GM23248 (cell line): ENCODE measurements at regions not wholly inside any gene's neighbourhood (a gene's known extent, or its start where the extent isn't known, plus 50 kb on each side); places are given as distances from the start of the nearest gene placed in this dataset.
A peak's percentile ranks its signal among the peaks of the same experiment; 100 is the strongest.

Source experiments
- DNase-seq: peaks from one replicate; pipeline ENCODE4 v3.0.0-alpha.2; 2015
- H2AFZ ChIP-seq: fragments of 200-600 bp; sonication (generic); 2 replicates; pipeline ENCODE4 v1.6.1; 2016; ENCODE audit warnings: antibody characterized with exemption
- H3F3A ChIP-seq: fragments of 200-600 bp; sonication (generic); 2 replicates; pipeline ENCODE4 v1.6.1; 2016; ENCODE audit warnings: mild to moderate bottlenecking, antibody characterized with exemption, mixed run types; ENCODE audit not compliant: insufficient read depth
- H3K27ac ChIP-seq: fragments of 200-600 bp; sonication (generic); 2 replicates; pipeline ENCODE4 v1.5.1; 2016; ENCODE audit warnings: mild to moderate bottlenecking
- H3K27me3 ChIP-seq: fragments of 200-600 bp; sonication (generic); replicated peaks from 2 replicates; pipeline ENCODE4 v1.6.1; 2016; ENCODE audit warnings: mild to moderate bottlenecking; ENCODE audit not compliant: insufficient read depth
- H3K36me3 ChIP-seq: fragments of 200-600 bp; sonication (generic); 2 replicates; pipeline ENCODE4 v1.6.1; 2016; ENCODE audit warnings: low read depth, mild to moderate bottlenecking
- H3K4me1 ChIP-seq: fragments of 200-600 bp; sonication (generic); 2 replicates; pipeline ENCODE4 v1.6.1; 2016; ENCODE audit warnings: mild to moderate bottlenecking; ENCODE audit not compliant: insufficient read depth
- H3K4me2 ChIP-seq: fragments of 200-600 bp; sonication (generic); one replicate; pipeline ENCODE4 v1.6.1; 2016; ENCODE audit warnings: mild to moderate bottlenecking; ENCODE audit not compliant: unreplicated experiment
- H3K4me3 ChIP-seq: fragments of 200-600 bp; sonication (generic); 2 replicates; pipeline ENCODE4 v1.5.1; 2016; ENCODE audit warnings: mild to moderate bottlenecking
- H3K79me2 ChIP-seq: fragments of 200-600 bp; sonication (generic); 2 replicates; pipeline ENCODE4 v1.6.1; 2016; ENCODE audit warnings: mild to moderate bottlenecking; ENCODE audit not compliant: insufficient read depth
- H3K9ac ChIP-seq: fragments of 200-600 bp; sonication (generic); 2 replicates; pipeline ENCODE4 v1.6.1; 2016; ENCODE audit warnings: mild to moderate bottlenecking
- H3K9me2 ChIP-seq: fragments of 200-600 bp; sonication (generic); 2 replicates; pipeline ENCODE4 v1.6.1; 2016; ENCODE audit warnings: mixed run types, mild to moderate bottlenecking, moderate library complexity; ENCODE audit not compliant: insufficient read depth
- H3K9me3 ChIP-seq: fragments of 200-600 bp; sonication (generic); one replicate; pipeline ENCODE4 v1.6.1; 2017; ENCODE audit warnings: low read depth
- H4K20me1 ChIP-seq: fragments of 200-600 bp; sonication (generic); 2 replicates; pipeline ENCODE4 v1.6.0; 2016; ENCODE audit not compliant: insufficient read depth
- EZH2 ChIP-seq: fragments of 200-600 bp; sonication (generic); IDR thresholded peaks from 2 replicates; pipeline ENCODE4 v1.6.1; 2018; ENCODE audit warnings: antibody characterized with exemption, mild to moderate bottlenecking; ENCODE audit not compliant: insufficient read depth, poor library complexity, severe bottlenecking
- EZH2phosphoT487 ChIP-seq: fragments of 200-600 bp; sonication (generic); IDR thresholded peaks from 2 replicates; pipeline ENCODE4 v1.6.1; 2018; ENCODE audit warnings: antibody characterized with exemption, moderate library complexity, mild to moderate bottlenecking, low read depth; ENCODE audit not compliant: insufficient read depth
- WGBS, 2 experiments: methylation state at CpG; one replicate each; pipeline ENCODE4 v1.1.6; 2015 to 2017; ENCODE audit warnings: low lambda C conversion rate in 2 of 2, low coverage in 1 of 2; ENCODE audit errors: missing lambda C conversion rate in 2 of 2; 5-methylcytosine and 5-hydroxymethylcytosine counted together
- in situ Hi-C: fragments of 300-500 bp; cut with MboI; formaldehyde crosslinking; loops from 2 replicates; pipeline ENCODE4 v1.15.0; 2020

DNA sequence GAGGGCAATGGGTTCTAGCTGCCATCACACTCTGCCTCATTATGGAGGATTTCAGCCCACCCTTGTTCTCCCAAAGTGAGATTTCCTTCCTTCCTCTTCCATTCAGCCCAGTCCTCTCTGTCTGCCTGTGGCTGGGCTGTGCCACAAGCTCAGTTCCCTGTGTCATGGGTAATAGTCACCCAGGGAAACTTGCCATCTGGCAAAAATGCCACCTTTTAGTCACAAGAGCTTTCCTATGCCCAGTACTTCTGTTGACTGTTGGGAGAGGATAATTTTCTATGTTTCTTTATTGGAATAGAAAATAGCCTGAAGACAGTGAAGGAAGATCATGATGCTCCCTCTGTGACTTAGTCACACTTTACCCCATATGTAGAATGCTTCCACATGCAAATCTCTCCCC lies 71.4 kb downstream of the TLR4 start:
- no peak overlapping the region for H3K4me3 ChIP-seq
- H3K36me3 ChIP-seq: no peaks in the 10 kb centered on the region
- H3K27me3 ChIP-seq: no peaks in the 10 kb centered on the region
- no peaks in the 10 kb centered on the region for H3K9me2 ChIP-seq
- H3K9ac ChIP-seq: no peak overlapping the region
- no peaks in the 10 kb centered on the region for H4K20me1 ChIP-seq
- no peak overlapping the region for H3K27ac ChIP-seq
- peak; percentile 8 for DNase-seq
- H3K79me2 ChIP-seq: no peaks in the 10 kb centered on the region
- in situ Hi-C loops: no loop called here
- H3K4me1 ChIP-seq: peaks cover 7% of the 10 kb centered on the region
- no peak overlapping the region for H2AFZ ChIP-seq
- TF ChIP-seq EZH2 (no peak), EZH2phosphoT487 (no peak)
- H3K9me3 ChIP-seq: no peaks in the 10 kb centered on the region
- H3F3A ChIP-seq: no peaks in the 10 kb centered on the region
- H3K4me2 ChIP-seq: no peak overlapping the region

- Histone ChIP-seq H3K27ac (no peak overlapping the region), H3K9me3 (no peaks in the 10 kb centered on the region), H2AFZ (no peak overlapping the region), H3K4me2 (no peak overlapping the region), H3K36me3 (no peaks in the 10 kb centered on the region), H3K4me3 (no peak overlapping the region), H3K27me3 (no peaks in the 10 kb centered on the region), H3K9me2 (no peaks in the 10 kb centered on the region), H3K4me1 (peaks cover 9% of the 10 kb centered on the region), H4K20me1 (no peaks in the 10 kb centered on the region), H3F3A (peaks cover 5% of the 10 kb centered on the region; the same call in 1 of the 2 replicates), H3K79me2 (no peaks in the 10 kb centered on the region), H3K9ac (no peak overlapping the region)
- in situ Hi-C loops: no loop called here
- TF ChIP-seq EZH2phosphoT487 (no peak), EZH2 (no peak)
- DNase-seq: no peak
Measured at GRCh38 chr9:117777823-117778222, 73.6 kb downstream of the TLR4 start.

GRCh38 chr9:117779760-117780159 lies 75.6 kb downstream of the TLR4 start:
- 93 to 96% methylated on average over 3 of the region's 3 CpGs for WGBS, 2 experiments
- no peak for TF ChIP-seq EZH2phosphoT487
- TF ChIP-seq EZH2: no peak
- no peak overlapping the region for H3K27ac ChIP-seq
- in situ Hi-C loops: loop anchor here (10.0 kb wide), 1 partner anchor 1585 kb away; the partner anchor contains the start of gene BRINP1
- H4K20me1 ChIP-seq: no peaks in the 10 kb centered on the region
- no peak overlapping the region for H3K4me3 ChIP-seq
- H2AFZ ChIP-seq: no peak overlapping the region
- H3K4me2 ChIP-seq: no peak overlapping the region
- H3K4me1 ChIP-seq: peaks cover 12% of the 10 kb centered on the region
- H3K9ac ChIP-seq: no peak overlapping the region
- H3K27me3 ChIP-seq: no peaks in the 10 kb centered on the region
- H3K9me3 ChIP-seq: no peaks in the 10 kb centered on the region
- no peaks in the 10 kb centered on the region for H3K9me2 ChIP-seq
- H3K79me2 ChIP-seq: no peaks in the 10 kb centered on the region
- no peak for DNase-seq
- no peaks in the 10 kb centered on the region for H3K36me3 ChIP-seq
- H3F3A ChIP-seq: peaks cover 17% of the 10 kb centered on the region

GRCh38 chr9:117782931-117783788 lies 79.0 kb downstream of the TLR4 start:
- Histone ChIP-seq H2AFZ (peak overlapping the region; percentile 82), H3K27ac (peak overlapping the region; percentile 68)

More at GRCh38 chr9:117782931-117783788, 79.0 kb downstream of the TLR4 start:
- DNase-seq: peak; percentile 89
- 12 to 16% methylated on average over 10 of the region's 10 CpGs for WGBS, 2 experiments
- peak overlapping the region; percentile 87 for H3K4me2 ChIP-seq
- no peaks in the 10 kb centered on the region for H4K20me1 ChIP-seq
- peaks cover 17% of the 10 kb centered on the region for H3F3A ChIP-seq
- no peaks in the 10 kb centered on the region for H3K27me3 ChIP-seq
- H3K9me3 ChIP-seq: no peaks in the 10 kb centered on the region
- peak overlapping the region; percentile 78 for H3K4me3 ChIP-seq
- in situ Hi-C loops: loop anchor here (10.0 kb wide), 1 partner anchor 1582 kb away; the partner anchor contains the start of gene BRINP1
- H3K9me2 ChIP-seq: no peaks in the 10 kb centered on the region
- H3K9ac ChIP-seq: peak overlapping the region; percentile 70
- H3K79me2 ChIP-seq: no peaks in the 10 kb centered on the region
- no peaks in the 10 kb centered on the region for H3K36me3 ChIP-seq
- TF ChIP-seq EZH2phosphoT487 (no peak), EZH2 (no peak)
- peaks cover 12% of the 10 kb centered on the region for H3K4me1 ChIP-seq
